ENCODE measurements at regions not wholly inside any gene's neighbourhood (a gene's known extent, or its start where the extent isn't known, plus 50 kb on each side); places are given as distances from the start of the nearest gene placed in this dataset.

DNA sequence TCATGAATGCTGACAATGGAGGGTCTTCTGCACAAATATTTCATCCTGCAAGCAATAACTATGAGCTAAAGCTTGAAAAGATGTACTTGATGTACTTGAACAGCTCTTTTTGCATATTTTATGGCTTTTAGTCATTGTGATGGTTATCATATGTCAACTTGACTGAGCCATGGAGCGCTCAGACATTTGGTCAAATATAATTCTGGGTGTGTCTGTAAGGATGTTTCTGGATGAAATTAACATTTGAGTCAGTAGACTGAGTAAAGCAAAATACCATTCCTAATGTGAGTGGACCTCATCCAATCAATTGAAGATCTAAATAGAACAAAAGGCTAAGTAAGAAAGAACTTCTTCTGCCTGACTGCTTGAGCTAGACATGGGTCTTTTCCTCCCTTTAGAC lies 509.0 kb downstream of the BCL11A start:
- no peak for FAIRE-seq

DNA sequence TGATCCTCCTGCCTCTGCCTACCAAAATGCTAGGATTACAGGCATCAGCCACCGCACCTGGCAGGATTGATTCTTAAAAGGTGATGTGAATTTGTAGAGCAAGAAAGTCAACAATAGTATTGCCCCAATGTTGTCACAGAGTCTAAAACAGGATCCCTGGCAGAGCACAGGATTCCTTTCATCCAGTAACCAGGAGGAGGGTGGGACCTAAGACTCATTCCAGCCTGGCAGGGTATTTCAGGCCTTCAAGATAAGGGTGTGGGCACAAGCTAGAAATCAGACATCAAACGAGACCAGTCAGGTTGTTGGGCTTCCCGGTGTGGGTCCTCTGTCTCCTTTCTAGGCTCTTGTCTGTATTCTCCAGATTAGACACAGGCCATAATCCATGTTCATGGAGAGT lies 511.4 kb downstream of the BCL11A start:
- no peak for FAIRE-seq

- FAIRE-seq, result no peak
Measured at GRCh38 chr2:60033325-60033724, 520.1 kb downstream of the BCL11A start.

DNA sequence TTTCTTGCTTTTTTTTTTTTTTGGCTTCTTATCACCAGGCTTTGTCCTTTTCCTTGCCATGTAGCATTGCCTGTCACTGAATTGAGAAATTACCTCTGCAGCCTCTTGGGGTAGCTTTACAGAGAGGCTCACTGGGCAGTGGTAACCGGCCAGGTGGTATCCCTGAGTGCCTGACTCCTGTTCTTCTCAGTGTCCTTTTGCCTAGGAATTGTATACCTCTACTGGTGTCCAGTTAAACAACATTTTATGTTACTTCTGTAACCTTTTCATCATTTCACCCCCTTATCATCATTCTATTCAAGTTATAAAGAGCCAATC lies 523.9 kb downstream of the BCL11A start:
- FAIRE-seq, result no peak

DNA sequence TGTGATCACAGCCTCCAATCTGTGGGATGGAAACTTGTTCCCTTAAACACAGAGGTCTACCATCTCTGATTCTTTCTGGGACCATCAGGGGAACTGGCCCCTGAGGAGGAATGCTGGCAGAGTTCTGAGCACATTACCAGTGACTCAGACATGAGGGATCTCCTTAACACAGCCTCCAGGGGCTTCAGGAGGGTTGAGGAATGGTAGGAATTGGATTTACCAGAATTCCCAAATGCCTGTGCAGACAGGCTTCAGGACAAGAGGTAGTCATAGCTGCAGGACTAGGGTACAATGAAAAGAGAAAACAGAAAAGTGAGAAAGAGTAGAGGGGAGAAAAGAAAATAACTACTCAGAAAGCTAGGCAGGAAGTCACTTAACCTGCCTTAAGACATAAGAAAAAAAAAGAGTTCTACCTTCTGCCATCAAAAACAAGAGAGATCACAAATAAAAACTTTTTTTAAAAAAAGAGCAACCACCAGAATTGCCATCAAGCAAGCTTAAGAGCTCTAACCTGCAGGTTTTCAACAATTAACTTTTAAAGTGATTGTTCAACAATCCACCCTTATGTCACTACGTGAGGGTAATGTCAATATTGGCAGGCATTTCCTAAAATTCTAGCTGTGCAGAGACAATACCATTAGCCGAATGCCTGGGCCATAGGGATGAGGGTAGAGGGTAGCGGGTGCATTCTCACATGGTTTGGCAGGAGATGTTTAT lies 524.4 kb downstream of the BCL11A start:
- no peak for FAIRE-seq

DNA sequence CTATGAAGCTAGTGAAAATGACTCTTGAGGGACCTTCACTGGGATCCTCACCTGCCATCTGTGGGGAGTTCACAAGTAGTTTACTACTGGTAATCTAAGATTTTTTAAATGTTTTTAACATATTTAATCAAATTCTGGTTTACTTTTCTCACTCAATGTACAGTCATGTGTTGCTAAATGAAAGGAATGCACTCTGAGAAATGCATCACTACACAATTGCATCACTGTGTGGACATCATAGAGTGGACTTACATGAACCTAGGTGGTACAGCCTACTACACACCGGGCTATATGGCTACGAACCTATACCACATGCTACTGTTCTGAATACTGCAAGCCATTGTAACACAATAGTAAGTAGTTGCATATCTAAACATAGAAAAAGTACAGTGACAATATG lies 528.0 kb downstream of the BCL11A start:
- no peak for FAIRE-seq

- FAIRE-seq, result no peak
Measured at GRCh38 chr2:60023256-60023985, 530.0 kb downstream of the BCL11A start.

- FAIRE-seq, result no peak
Measured at GRCh38 chr2:60007671-60008070, 545.8 kb downstream of the BCL11A start.

DNA sequence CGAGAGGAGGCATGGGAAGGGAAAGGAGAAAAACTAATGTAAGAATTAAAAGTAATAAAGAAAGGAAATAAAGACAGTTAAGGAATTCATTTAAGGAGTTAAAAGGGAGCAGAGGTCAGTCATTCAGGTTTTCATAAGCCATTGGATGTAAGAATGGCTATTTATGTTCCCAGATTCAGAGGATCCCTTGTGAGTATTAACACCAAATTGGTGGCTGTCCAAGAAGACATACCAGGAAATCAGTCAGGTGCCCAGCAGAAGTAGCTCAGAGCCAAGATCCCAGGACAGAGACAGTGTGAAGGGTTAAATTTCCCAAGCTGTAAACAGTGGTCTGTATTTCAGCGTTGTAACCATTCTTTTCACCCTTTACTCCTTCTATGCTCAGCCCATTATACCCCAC lies 550.4 kb downstream of the BCL11A start:
- no peak for FAIRE-seq

DNA sequence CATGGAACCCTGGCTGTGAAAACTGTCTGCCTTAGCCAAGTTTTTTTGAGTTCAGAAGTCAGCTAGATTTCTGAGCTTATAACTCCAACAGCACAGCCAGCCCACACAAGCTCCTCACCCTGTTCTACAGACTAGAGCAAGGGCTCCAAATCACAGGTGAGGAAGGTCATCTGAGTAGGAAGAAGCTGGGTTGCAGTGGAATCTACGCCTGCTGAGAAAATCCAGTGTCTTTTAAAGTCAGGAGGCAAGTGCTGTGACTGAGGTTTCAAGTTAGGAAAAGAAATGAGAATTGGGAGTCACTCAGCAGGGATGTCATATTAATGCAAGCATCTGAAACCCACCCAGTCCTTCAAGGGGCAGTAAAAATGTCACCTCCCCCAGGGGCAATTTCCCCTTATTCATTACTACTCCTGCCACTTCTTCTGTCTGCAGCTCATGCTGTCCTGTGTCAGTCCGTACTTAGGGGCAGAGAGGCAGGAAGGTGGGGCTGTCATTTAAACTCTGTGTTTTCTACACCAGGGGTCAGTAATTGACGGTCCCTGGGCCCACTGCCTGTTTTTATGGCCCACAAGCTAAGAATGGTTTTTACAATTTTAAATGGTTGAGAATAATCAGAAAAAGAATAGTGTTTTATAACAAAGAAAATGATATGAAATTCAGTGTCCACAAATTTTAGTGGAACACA lies 551.1 kb downstream of the BCL11A start:
- no peak for FAIRE-seq

GRCh38 chr2:60000686-60001085 lies 552.8 kb downstream of the BCL11A start:
- no peak for FAIRE-seq

DNA sequence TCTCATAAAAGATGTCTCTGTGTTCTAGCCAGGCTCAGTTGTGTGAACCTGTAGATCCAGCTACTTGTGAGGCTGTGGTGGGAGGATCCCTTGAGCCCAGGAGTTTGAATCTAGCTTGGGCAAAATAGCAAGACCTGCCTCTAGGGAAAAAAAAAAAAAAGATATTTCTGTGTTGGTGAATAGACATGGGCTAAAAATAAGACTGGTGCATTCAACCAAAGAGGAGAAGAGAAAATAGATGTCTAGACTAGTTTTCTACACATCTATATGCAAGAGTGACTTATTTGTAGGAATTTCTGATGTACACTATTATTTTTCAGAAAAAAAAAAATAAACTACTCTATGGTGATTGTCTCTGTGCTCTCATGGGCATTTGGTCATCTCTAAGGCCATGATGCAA lies 555.1 kb downstream of the BCL11A start:
- FAIRE-seq, result no peak

DNA sequence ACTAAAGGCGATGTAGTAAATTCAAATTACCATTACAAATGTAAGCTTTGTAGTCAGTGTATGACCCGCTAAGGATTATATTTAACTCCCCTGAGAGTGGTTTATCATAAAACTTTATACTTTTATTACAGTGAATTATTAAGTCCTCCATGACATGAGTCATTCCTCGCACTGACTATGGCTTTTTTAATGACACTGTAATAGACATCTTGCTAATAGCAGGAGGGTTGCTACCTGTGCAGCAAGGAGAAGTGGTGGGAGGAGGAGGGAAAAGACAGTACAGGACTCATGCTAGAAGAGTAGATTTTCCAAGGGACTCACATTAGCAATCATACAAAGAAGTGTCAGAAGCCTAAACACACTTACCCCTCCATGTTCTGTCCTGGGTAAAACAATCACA lies 556.1 kb downstream of the BCL11A start:
- FAIRE-seq, result no peak

- no peak for FAIRE-seq
Measured at GRCh38 chr2:59996855-59997254, 556.6 kb downstream of the BCL11A start.

GRCh38 chr2:59993726-59994125 lies 559.7 kb downstream of the BCL11A start:
- no peak for FAIRE-seq

DNA sequence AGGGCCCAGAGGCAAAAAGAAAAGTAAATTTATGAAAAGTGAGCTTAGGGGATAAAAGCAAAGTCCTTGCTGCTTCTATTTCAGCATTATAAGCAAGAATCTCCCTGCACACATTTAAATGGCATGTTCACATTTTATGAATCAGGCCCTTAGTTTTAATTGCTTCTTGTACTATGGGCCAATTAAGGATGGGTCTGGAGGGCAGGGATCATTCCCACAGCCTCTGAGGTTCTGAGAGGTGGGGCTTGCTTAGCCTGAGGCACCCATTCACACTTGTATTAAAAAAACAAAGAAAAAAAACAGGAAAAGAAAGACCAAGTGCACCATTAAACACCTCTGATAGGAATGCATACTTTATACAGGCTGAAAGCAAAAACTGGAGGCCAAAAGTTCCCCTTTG lies 565.1 kb downstream of the BCL11A start:
- FAIRE-seq, result no peak

DNA sequence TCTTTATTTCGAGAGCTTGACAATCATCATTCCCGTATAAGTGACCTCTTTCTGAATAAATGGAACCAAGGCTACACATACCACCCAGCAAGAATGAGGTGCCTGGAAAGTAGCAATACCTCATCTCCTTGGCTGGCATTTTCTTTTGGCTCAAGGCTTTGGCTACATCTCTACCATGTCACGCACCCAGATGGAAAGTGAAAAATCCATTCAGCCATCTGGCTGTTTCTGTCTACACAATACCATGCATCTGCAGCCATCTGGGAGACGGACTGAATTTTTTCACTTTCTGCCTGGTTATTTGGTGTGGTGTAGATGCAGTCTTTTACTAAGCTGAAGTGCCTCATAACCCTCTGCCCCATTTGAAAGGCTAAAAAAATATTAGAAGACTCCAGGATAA lies 566.9 kb downstream of the BCL11A start:
- FAIRE-seq, result no peak

DNA sequence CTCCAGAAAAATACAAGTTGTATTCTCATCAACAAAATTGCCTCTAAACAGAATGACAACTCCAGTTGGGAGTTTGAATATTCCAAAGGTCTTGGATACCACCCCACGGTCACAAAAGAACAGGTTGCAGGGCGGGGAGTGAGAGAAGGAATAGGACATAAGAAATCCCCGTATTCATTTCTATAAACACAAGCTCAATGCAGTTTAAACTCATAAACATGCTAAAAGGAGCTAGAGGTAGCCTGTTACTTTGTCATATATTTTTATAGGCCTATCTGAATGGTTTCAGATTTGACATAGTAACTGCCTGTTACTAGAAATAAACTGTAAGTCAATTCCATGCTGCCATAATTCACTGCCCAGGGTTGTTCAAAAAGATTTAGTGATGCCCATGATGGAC lies 567.5 kb downstream of the BCL11A start:
- FAIRE-seq, result no peak

DNA sequence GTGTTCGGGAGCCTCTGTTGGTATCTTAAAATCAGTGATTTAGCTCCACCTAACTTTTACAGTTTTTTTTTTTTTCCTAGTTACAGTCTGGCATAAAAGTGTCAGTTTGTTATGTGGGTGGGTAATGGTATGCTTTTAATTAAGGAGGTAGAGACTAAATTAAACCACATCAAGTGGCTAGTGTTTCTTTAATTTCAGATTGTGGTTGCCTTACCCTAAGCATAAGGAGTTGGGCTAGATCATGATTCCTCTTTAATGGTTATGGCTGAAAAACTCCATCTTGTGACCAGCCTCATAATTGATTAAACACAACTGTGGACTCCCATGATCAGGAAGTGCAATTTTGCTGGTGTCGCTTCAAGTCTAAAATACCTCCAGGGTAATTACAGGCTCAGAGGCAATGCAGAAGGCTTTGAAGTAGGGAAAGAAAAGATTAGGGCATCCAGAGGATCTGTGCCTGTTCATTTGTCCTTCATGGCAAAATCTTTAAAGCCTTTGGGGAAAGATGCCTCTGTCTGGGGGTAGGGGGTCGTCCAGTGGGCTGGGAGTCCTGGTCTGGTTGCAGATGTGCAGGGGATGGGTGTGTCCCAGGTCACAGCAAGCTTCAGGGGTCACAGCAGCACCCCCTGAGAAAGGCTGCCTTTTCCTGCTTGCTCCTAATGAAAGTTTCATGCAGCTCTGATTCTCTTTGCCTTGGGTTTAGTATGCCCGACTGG lies 579.2 kb downstream of the BCL11A start:
- no peak for FAIRE-seq

GRCh38 chr2:59969161-59969560 lies 584.3 kb downstream of the BCL11A start:
- no peak for FAIRE-seq

GRCh38 chr2:59968441-59968840 lies 585.0 kb downstream of the BCL11A start:
- FAIRE-seq, result no peak

- FAIRE-seq, result no peak
Measured at GRCh38 chr2:59967691-59968090, 585.8 kb downstream of the BCL11A start.

GRCh38 chr2:59963157-59963556 lies 590.3 kb downstream of the BCL11A start:
- no peak for FAIRE-seq

- FAIRE-seq, result no peak
Measured at GRCh38 chr2:59961746-59962145, 591.7 kb downstream of the BCL11A start.

Data from TTC549 (cell line).